Activated T-helper 2 cell treated with anti-CD3 and anti-CD28 coated beads, Interferon-gamma antibody, Interleukin-2, Interleukin-4, amounts not matched to agents 10 μg/mL and 5 μg/mL and 100 μg/mL, durations not matched to agents 14 hours and 24 hours and 36 hours (primary cell): ENCODE measurements at regions not wholly inside any gene's neighbourhood (a gene's known extent, or its start where the extent isn't known, plus 50 kb on each side); places are given as distances from the start of the nearest gene placed in this dataset.

Experiments
- DNase-seq: peaks from one replicate; pipeline ENCODE4 v3.0.0; 2021; ENCODE audit warnings: low spot score
- H3K27ac Mint-ChIP-seq: one replicate; pipeline ENCODE4 v1.8.0; 2021; ENCODE audit warnings: mixed read lengths
- H3K27me3 Mint-ChIP-seq: one replicate; pipeline ENCODE4 v1.8.0; 2021; ENCODE audit warnings: low read depth, mixed read lengths
- H3K36me3 Mint-ChIP-seq: one replicate; pipeline ENCODE4 v1.8.0; 2021; ENCODE audit warnings: low read depth, mixed read lengths
- H3K4me1 Mint-ChIP-seq: one replicate; pipeline ENCODE4 v1.8.0; 2021; ENCODE audit warnings: low read depth, mixed read lengths
- H3K4me3 Mint-ChIP-seq: one replicate; pipeline ENCODE4 v1.8.0; 2021; ENCODE audit warnings: low read depth, mild to moderate bottlenecking, moderate library complexity, mixed read lengths
- H3K9me3 Mint-ChIP-seq: one replicate; pipeline ENCODE4 v1.8.0; 2021; ENCODE audit warnings: mixed read lengths
- intact Hi-C: fragments of 100-400 bp; cut with micrococcal nuclease; formaldehyde crosslinking; loops from one replicate; pipeline ENCODE4 v1.15.1; 2023

DNA sequence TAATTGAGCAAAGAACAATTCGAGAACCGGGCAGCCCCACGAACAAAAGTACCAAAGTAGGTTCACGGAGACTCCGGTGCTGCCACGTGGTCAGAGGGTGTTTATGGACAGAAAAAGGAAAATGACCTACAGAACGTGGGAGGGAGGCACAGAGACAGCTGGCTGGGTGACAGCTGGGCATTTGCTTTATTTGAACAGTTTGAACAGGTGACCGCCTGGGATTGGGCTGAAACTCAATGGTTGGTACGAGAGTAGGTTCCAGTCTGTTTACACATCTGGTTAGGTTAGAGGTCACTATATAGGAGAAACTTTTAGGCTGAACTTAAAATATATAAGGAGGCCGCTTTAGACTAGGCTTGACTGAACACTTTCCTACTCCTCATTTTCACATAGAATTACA is 50.6 kb upstream of the CELF2 start:
- H3K27me3 Mint-ChIP-seq, result peaks cover 12% of the 10 kb centered on the region
- no peaks in the 10 kb centered on the region for H3K4me1 Mint-ChIP-seq
- no peak for DNase-seq
- H3K36me3 Mint-ChIP-seq, result no peaks in the 10 kb centered on the region
- H3K9me3 Mint-ChIP-seq, result no peaks in the 10 kb centered on the region
- no peak overlapping the region for H3K4me3 Mint-ChIP-seq
- no peak overlapping the region for H3K27ac Mint-ChIP-seq
- intact Hi-C loops, result no loop called here

DNA sequence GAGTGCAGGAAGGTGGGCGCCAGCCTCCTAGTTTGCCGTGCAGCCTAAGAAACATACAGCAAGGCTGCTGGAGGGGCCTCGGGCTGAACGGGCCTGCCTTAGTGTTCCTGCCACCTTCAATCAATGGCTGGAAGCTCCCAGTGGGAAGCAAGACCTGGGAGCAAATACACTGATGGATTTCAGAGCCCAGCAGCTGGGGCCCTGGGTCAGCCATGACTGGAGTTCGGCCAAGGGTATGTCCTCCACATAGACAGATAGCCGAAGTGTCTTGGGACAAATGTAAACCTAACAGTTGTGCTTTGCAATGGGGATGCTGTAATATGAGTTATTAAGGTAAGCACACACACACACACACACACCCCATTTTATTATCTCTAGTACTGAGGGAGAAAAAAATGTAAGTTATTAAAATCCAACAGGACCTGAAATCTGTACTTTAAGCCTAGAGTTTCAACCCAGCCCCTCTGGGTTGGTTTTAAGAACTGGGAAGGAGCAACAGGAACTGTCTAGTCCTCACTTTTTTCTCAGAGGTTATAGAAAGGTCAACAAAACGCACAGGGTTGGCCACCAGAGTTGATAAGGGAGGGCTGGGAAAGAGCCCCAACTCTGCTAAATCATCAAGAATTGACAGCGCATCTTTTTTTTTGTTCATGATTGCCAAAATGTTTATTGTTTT is 50.0 kb upstream of the CELF2 start:
- H3K4me3 Mint-ChIP-seq, result no peak overlapping the region
- intact Hi-C loops, result no loop called here
- no peaks in the 10 kb centered on the region for H3K9me3 Mint-ChIP-seq
- no peaks in the 10 kb centered on the region for H3K4me1 Mint-ChIP-seq
- DNase-seq, result no peak
- no peak overlapping the region for H3K27ac Mint-ChIP-seq
- H3K36me3 Mint-ChIP-seq, result no peaks in the 10 kb centered on the region
- H3K27me3 Mint-ChIP-seq, result peaks cover 16% of the 10 kb centered on the region
